H1 (cell line): ENCODE measurements at regions not wholly inside any gene's neighbourhood (a gene's known extent, or its start where the extent isn't known, plus 50 kb on each side); places are given as distances from the start of the nearest gene placed in this dataset.

Source experiments
- CTCF ChIA-PET: fragments of 300-600 bp; sonication (Branson Sonifier 250); formaldehyde crosslinking; loops from one replicate; lab custom pipeline; 2021; ENCODE audit not compliant: partially characterized antibody; lab: Charles Lee
- POLR2A ChIA-PET: fragments of 300-600 bp; sonication (Branson Sonifier 250); formaldehyde crosslinking; loops from one replicate; lab custom pipeline; 2021; ENCODE audit warnings: inconsistent platforms; ENCODE audit not compliant: partially characterized antibody; lab: Charles Lee
- DNase-seq, 2 experiments: peaks; one replicate each; pipeline versions ENCODE4 v3.0.0 to v3.0.0-alpha.2; 2010 to 2022; ENCODE audit warnings: low spot score in 2 of 2, low read depth in 1 of 2, mixed read lengths in 1 of 2
- FAIRE-seq: peaks from 2 replicates; lab custom pipeline; 2011; peaks lifted over from hg19 to GRCh38; lab: Jason Lieb, UNC
- H2AFZ ChIP-seq: 2 replicates; pipeline ENCODE4 v1.8.1; 2012; ENCODE audit warnings: low read length, inconsistent platforms
- H2AK5ac ChIP-seq: 2 replicates; pipeline ENCODE4 v1.6.1; 2013; ENCODE audit warnings: low read depth, low read length
- H2BK120ac ChIP-seq: replicated peaks from 2 replicates; pipeline ENCODE3; 2013; ENCODE audit warnings: low read depth, low read length, inconsistent platforms
- H2BK12ac ChIP-seq: 2 replicates; pipeline ENCODE4 v1.6.1; 2013; ENCODE audit warnings: low read depth, low read length
- H2BK15ac ChIP-seq: 2 replicates; pipeline ENCODE4 v1.6.1; 2013; ENCODE audit warnings: low read length
- H2BK20ac ChIP-seq: 2 replicates; pipeline ENCODE4 v1.6.1; 2013; ENCODE audit warnings: low read length
- H2BK5ac ChIP-seq: 2 replicates; pipeline ENCODE4 v1.6.1; 2013; ENCODE audit warnings: low read depth, low read length
- H3K14ac ChIP-seq: 2 replicates; pipeline ENCODE4 v1.6.1; 2013; ENCODE audit warnings: inconsistent platforms; ENCODE audit not compliant: insufficient read length
- H3K18ac ChIP-seq: 2 replicates; pipeline ENCODE4 v1.6.1; 2013; ENCODE audit warnings: low read length; ENCODE audit errors: extremely low read depth
- H3K23ac ChIP-seq: 2 replicates; pipeline ENCODE4 v1.6.1; 2013; ENCODE audit warnings: inconsistent platforms; ENCODE audit not compliant: insufficient read length
- H3K23me2 ChIP-seq: 2 replicates; pipeline ENCODE4 v1.6.1; 2013; ENCODE audit warnings: low read depth, low read length
- H3K27ac ChIP-seq: 2 replicates; pipeline ENCODE4 v1.6.1; 2011; ENCODE audit warnings: low read depth, low read length, inconsistent platforms
- H3K27me3 ChIP-seq, 4 experiments: replicated peaks in 1 of 4; 1 replicate in 1 of 4; 2 replicates in 3 of 4; pipeline versions ENCODE4 v1.6.1 to v1.8.1; 2011 to 2013; ENCODE audit warnings: low read length in 3 of 4, mild to moderate bottlenecking in 3 of 4, inconsistent platforms in 2 of 4, mixed read lengths in 2 of 4, moderate library complexity in 1 of 4; ENCODE audit not compliant: control insufficient read depth in 3 of 4, insufficient read depth in 3 of 4; ENCODE audit errors: extremely low read depth in 1 of 4
- H3K36me3 ChIP-seq, 4 experiments: 2 replicates each; pipeline versions ENCODE4 v1.6.1 to v1.8.1; 2011 to 2013; ENCODE audit warnings: mild to moderate bottlenecking in 4 of 4, low read length in 3 of 4, moderate library complexity in 2 of 4, control low read depth in 1 of 4, inconsistent platforms in 1 of 4; ENCODE audit not compliant: insufficient read depth in 4 of 4, control insufficient read depth in 2 of 4
- H3K4ac ChIP-seq: replicated peaks from 2 replicates; pipeline ENCODE3; 2013; ENCODE audit warnings: low read length, low read depth, mixed read lengths, inconsistent platforms; ENCODE audit not compliant: insufficient read length
- H3K4me1 ChIP-seq, 4 experiments: replicated peaks in 1 of 4; 1 replicate in 1 of 4; 2 replicates in 3 of 4; pipeline versions ENCODE4 v1.6.1 to v1.8.1; 2011 to 2013; ENCODE audit warnings: low read length in 3 of 4, inconsistent platforms in 2 of 4, mixed read lengths in 1 of 4; ENCODE audit not compliant: insufficient read depth in 4 of 4, control insufficient read depth in 3 of 4
- H3K4me2 ChIP-seq, 2 experiments: 2 replicates each; pipeline versions ENCODE4 v1.6.1 to v1.8.1; 2011 to 2013; ENCODE audit warnings: low read depth in 2 of 2, low read length in 2 of 2, control low read depth in 1 of 2, inconsistent platforms in 1 of 2, mild to moderate bottlenecking in 1 of 2; ENCODE audit not compliant: insufficient read depth in 1 of 2
- H3K4me3 ChIP-seq, 4 experiments: fragments of 200-600, 300-600 bp in 1 of 4; sonication (generic), shearing (Covaris generic), sonication (Bioruptor Twin) in 1 of 4; 2 replicates each; pipeline versions ENCODE4 v1.5.1 to v1.8.1; 2011 to 2016; ENCODE audit warnings: low read length in 4 of 4, low read depth in 3 of 4, control low read depth in 2 of 4, inconsistent platforms in 2 of 4, mild to moderate bottlenecking in 2 of 4, mixed read lengths in 1 of 4, moderate library complexity in 1 of 4; ENCODE audit not compliant: insufficient read depth in 2 of 4; ENCODE audit errors: extremely low read depth in 1 of 4
- H3K56ac ChIP-seq: replicated peaks from 2 replicates; pipeline ENCODE3; 2013; ENCODE audit warnings: low read depth, mild to moderate bottlenecking, mixed read lengths, low read length, inconsistent platforms; ENCODE audit not compliant: insufficient read length
- H3K79me1 ChIP-seq: 2 replicates; pipeline ENCODE4 v1.6.1; 2013; ENCODE audit warnings: low read depth, low read length, control low read depth
- H3K79me2 ChIP-seq, 2 experiments: 2 replicates each; pipeline versions ENCODE4 v1.6.1 to v1.8.1; 2012 to 2013; ENCODE audit warnings: low read length in 2 of 2, mild to moderate bottlenecking in 2 of 2, inconsistent platforms in 1 of 2; ENCODE audit not compliant: insufficient read depth in 2 of 2, control insufficient read depth in 1 of 2
- H3K9ac ChIP-seq, 4 experiments: replicated peaks in 1 of 4; 1 replicate in 1 of 4; 2 replicates in 3 of 4; pipeline versions ENCODE4 v1.6.1 to v1.8.1; 2011 to 2013; ENCODE audit warnings: low read depth in 3 of 4, low read length in 3 of 4, control low read depth in 2 of 4, mild to moderate bottlenecking in 2 of 4, moderate library complexity in 2 of 4, inconsistent platforms in 1 of 4; ENCODE audit errors: extremely low read depth in 1 of 4
- H3K9me3 ChIP-seq, 2 experiments: 2 replicates each; pipeline versions ENCODE4 v1.6.1 to v1.8.1; 2012 to 2013; ENCODE audit warnings: mild to moderate bottlenecking in 2 of 2, moderate library complexity in 2 of 2, control low read depth in 1 of 2, inconsistent platforms in 1 of 2, low read depth in 1 of 2, low read length in 1 of 2, mixed read lengths in 1 of 2; ENCODE audit not compliant: insufficient read depth in 2 of 2
- H4K20me1 ChIP-seq, 2 experiments: replicated peaks in 1 of 2; 2 replicates each; pipeline versions ENCODE3 to v1.8.1; 2011 to 2013; ENCODE audit warnings: inconsistent platforms in 2 of 2, low read length in 2 of 2, mild to moderate bottlenecking in 1 of 2; ENCODE audit not compliant: insufficient read depth in 2 of 2, control insufficient read depth in 1 of 2
- H4K5ac ChIP-seq: 2 replicates; pipeline ENCODE4 v1.6.1; 2013; ENCODE audit warnings: low read length, low read depth, mixed read lengths, inconsistent platforms; ENCODE audit not compliant: insufficient read length
- H4K8ac ChIP-seq: 2 replicates; pipeline ENCODE4 v1.8.0; 2013; ENCODE audit warnings: mild to moderate bottlenecking, moderate library complexity, low read length, inconsistent platforms; ENCODE audit not compliant: insufficient read depth; ENCODE audit errors: extremely low read depth
- H4K91ac ChIP-seq: replicated peaks from 2 replicates; pipeline ENCODE3; 2013; ENCODE audit warnings: low read length, mixed read lengths, inconsistent platforms; ENCODE audit not compliant: insufficient read length
- POLR2A ChIP-seq, 2 experiments: IDR thresholded peaks; 1 replicate in 1 of 2; 2 replicates in 1 of 2; pipeline ENCODE4 v1.6.1; 2011; ENCODE audit warnings: low read depth in 2 of 2, low read length in 2 of 2, mild to moderate bottlenecking in 2 of 2; ENCODE audit errors: control extremely low read depth in 1 of 2
- POLR2AphosphoS5 ChIP-seq: IDR thresholded peaks from 2 replicates; pipeline ENCODE4 v1.6.1; 2011; ENCODE audit warnings: low read depth, low read length
- TCF12 ChIP-seq: IDR thresholded peaks from 2 replicates; pipeline ENCODE4 v1.6.1; 2011; ENCODE audit warnings: low read depth, mild to moderate bottlenecking, low read length
- WGBS, 2 experiments: shearing (Covaris generic) in 1 of 2; methylation state at CpG; one replicate each; pipeline versions ENCODE4 v1.1.6 to v1.1.7; 2013 to 2015; ENCODE audit warnings: low lambda C conversion rate in 2 of 2, mixed read lengths in 2 of 2, inconsistent platforms in 1 of 2, low coverage in 1 of 2, missing lambda C conversion rate in 1 of 2; ENCODE audit not compliant: insufficient replicate concordance in 2 of 2, insufficient coverage in 1 of 2, insufficient read length in 1 of 2; ENCODE audit errors: extremely low coverage in 1 of 2, missing lambda C conversion rate in 1 of 2; 5-methylcytosine and 5-hydroxymethylcytosine counted together

GRCh38 chr1:74822851-74823401, 90.0 kb downstream of the TYW3 start:
- Histone ChIP-seq H3K4ac (no peak overlapping the region), H4K91ac (no peak overlapping the region), H3K9ac (no peak overlapping the region), H4K20me1 (no peaks in the 10 kb centered on the region), H3K14ac (no peak overlapping the region), H4K8ac (no peak overlapping the region), H3K18ac (no peak overlapping the region), H2BK120ac (no peak overlapping the region), H2BK12ac (no peak overlapping the region), H3K23me2 (no peaks in the 10 kb centered on the region), H2AK5ac (no peak overlapping the region), H3K4me1 (no peaks in the 10 kb centered on the region), H3K4me3 (no peak overlapping the region)
- POLR2A ChIA-PET: no interaction called here
- CTCF ChIA-PET: interaction anchor here (2.4 kb wide), 1 partner anchor 55 kb away, joined by 8 read pairs; no protein-coding TSS in a partner anchor
- no peak for FAIRE-seq
- no peak for TF ChIP-seq POLR2AphosphoS5
- TF ChIP-seq POLR2A (IDR thresholded peaks at IDR 0.05; ENCODE audit: control extremely low read depth in 1 of 2, low read depth in 2 of 2, low read length in 2 of 2): no peak
- TF ChIP-seq TCF12: no peak
- TF ChIP-seq, all 59 proteins: peak for 0
- Histone ChIP-seq H2BK15ac (no peak overlapping the region), H3K9me3 (no peaks in the 10 kb centered on the region), H2BK5ac (no peak overlapping the region), H3K23ac (no peak overlapping the region), H3K4me2 (no peak overlapping the region), H3K79me1 (no peaks in the 10 kb centered on the region), H3K36me3 (no peaks in the 10 kb centered on the region), H3K27ac (no peak overlapping the region), H2AFZ (no peak overlapping the region), H4K5ac (no peak overlapping the region), H3K79me2 (no peaks in the 10 kb centered on the region), H3K27me3 (peaks cover 0 to 1% (median 0%) of the 10 kb centered on the region in 4 experiments; a peak in 2 of 7 replicates), H3K56ac (no peak overlapping the region), H2BK20ac (no peak overlapping the region)
- 94% methylated on average over 3 of the region's 3 CpGs; no CpG with 5 or more reads in 1 of the 2 experiments for WGBS, 2 experiments
- DNase-seq: no peak
